ENCODE measurements at regions not wholly inside any gene's neighbourhood (a gene's known extent, or its start where the extent isn't known, plus 50 kb on each side); places are given as distances from the start of the nearest gene placed in this dataset.
A peak's percentile ranks its signal among the peaks of the same experiment; 100 is the strongest.

DNA sequence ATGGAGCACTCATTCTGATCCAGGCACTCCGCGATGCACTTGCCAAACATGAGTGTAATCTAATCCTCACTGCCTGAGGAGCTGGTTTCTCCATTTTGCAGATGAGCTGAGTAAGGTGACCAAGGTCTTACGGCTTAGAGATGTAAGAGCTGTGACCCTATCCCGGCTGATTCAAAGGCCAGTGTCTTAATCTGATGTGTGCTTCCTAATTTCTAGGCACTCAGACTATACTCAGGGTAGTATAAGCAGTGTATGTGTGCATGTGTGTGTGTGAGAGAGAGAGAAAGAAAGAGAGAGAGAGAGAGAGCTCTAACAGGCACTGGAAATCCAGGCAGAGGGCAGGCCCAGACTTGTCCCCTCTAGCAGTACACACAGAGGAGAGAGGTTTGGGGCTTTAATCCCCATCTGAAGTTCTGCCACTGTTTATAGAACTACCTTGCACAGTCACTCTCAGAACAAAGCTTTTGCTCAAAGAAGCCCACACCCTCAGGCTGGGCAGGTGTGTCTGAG, 188.2 kb downstream of the ZBTB18 start:
- no peaks in the 10 kb centered on the region for H3K27me3 Mint-ChIP-seq
- no peaks in the 10 kb centered on the region for H3K36me3 Mint-ChIP-seq
- H3K27ac Mint-ChIP-seq: no peak overlapping the region
- H3K4me1 Mint-ChIP-seq: peaks cover 28% of the 10 kb centered on the region
- no peak overlapping the region for H3K4me3 Mint-ChIP-seq
- no peaks in the 10 kb centered on the region for H3K9me3 Mint-ChIP-seq

DNA sequence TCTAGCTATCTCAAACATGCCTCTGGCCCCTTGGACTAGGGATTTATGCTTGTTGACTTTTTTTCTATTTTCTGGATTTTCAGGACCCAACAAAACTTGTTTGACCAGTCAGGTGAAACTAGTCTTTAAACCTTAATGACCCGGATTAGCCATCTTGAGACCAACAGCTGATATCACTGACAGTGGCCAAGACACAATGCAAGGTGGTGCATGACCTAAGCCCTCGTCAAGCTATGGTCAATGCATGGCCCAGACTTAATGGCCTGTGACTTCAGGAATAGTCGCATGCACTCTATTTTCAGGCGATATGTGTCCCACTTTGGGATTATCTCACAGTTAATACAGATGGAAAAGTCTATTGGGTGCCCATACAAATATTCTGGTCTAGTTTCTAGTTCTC, 190.4 kb downstream of the ZBTB18 start:
- Mint-ChIP-seq H3K4me1 (peaks cover 28% of the 10 kb centered on the region), H3K36me3 (no peaks in the 10 kb centered on the region), H3K27ac (no peak overlapping the region), H3K27me3 (no peaks in the 10 kb centered on the region), H3K4me3 (no peak overlapping the region), H3K9me3 (no peaks in the 10 kb centered on the region)

- Mint-ChIP-seq H3K27ac (no peak overlapping the region), H3K27me3 (no peaks in the 10 kb centered on the region), H3K9me3 (no peaks in the 10 kb centered on the region), H3K4me1 (peaks cover 28% of the 10 kb centered on the region), H3K36me3 (no peaks in the 10 kb centered on the region), H3K4me3 (no peak overlapping the region)
Observed at GRCh38 chr1:244242446-244242845, 191.4 kb downstream of the ZBTB18 start.

- no peaks in the 10 kb centered on the region for H3K36me3 Mint-ChIP-seq
- no peaks in the 10 kb centered on the region for H3K9me3 Mint-ChIP-seq
- no peaks in the 10 kb centered on the region for H3K27me3 Mint-ChIP-seq
- H3K4me1 Mint-ChIP-seq: peaks cover 14% of the 10 kb centered on the region
- H3K4me3 Mint-ChIP-seq: no peak overlapping the region
- no peak overlapping the region for H3K27ac Mint-ChIP-seq
Observed at GRCh38 chr1:244246334-244246733, 195.3 kb downstream of the ZBTB18 start.

GRCh38 chr1:244248426-244248825, 197.3 kb downstream of the ZBTB18 start:
- no peaks in the 10 kb centered on the region for H3K36me3 Mint-ChIP-seq
- H3K27ac Mint-ChIP-seq: no peak overlapping the region
- H3K4me3 Mint-ChIP-seq: no peak overlapping the region
- H3K27me3 Mint-ChIP-seq: no peaks in the 10 kb centered on the region
- H3K9me3 Mint-ChIP-seq: no peaks in the 10 kb centered on the region
- no peaks in the 10 kb centered on the region for H3K4me1 Mint-ChIP-seq

DNA sequence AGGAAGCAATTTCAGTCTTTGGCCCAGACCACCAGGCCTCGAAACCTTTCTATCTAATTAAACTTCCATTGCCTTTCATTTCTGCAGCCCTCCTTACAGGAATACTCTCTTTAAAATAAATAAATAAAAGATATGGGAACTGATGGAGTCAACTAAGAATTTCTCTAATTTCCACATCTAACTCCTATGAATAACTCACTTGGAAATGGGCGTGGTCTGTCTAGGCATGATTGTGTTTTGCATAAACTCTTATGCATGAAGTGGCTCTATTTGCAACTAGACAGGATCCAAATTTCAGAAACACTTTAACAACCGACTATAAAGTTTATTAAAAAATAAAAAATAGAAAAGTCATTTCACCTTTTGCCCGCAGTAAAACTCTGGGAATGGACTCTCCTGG, 199.5 kb downstream of the ADSS2 start:
- H3K27me3 Mint-ChIP-seq: no peaks in the 10 kb centered on the region
- peaks cover 4% of the 10 kb centered on the region for H3K4me1 Mint-ChIP-seq
- H3K9me3 Mint-ChIP-seq: no peaks in the 10 kb centered on the region
- H3K36me3 Mint-ChIP-seq: no peaks in the 10 kb centered on the region
- no peak overlapping the region for H3K4me3 Mint-ChIP-seq
- H3K27ac Mint-ChIP-seq: no peak overlapping the region

- Mint-ChIP-seq H3K4me1 (peaks cover 4% of the 10 kb centered on the region), H3K27me3 (no peaks in the 10 kb centered on the region), H3K27ac (no peak overlapping the region), H3K9me3 (no peaks in the 10 kb centered on the region), H3K36me3 (no peaks in the 10 kb centered on the region), H3K4me3 (no peak overlapping the region)
Observed at GRCh38 chr1:244254467-244254866, 197.2 kb downstream of the ADSS2 start.

DNA sequence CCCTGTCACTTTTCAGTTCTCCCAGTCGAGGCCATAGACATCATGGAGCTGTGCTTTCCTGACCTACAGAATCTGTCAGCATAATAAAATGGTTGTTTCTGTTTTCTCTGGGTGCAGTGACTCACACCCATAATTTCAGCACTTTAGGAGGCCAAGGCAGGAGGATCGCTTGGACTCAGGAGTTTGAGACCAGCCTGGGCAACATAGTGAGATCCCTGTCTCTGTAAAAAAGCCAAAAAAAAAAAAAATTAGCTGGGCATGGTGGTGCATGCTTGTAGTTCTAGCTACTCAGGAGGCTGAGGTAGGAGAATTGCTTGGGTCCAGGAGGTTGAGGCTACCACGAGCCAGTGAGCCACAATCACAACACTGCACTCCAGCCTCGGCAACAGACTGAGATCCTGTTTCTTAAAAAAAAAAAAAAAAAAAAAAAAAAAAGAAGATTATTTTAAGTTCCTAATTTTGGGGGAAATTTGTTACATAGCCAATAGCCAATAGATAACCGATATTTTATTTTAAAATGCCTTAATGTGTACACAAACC, 196.2 kb downstream of the ADSS2 start:
- Mint-ChIP-seq H3K36me3 (no peaks in the 10 kb centered on the region), H3K4me1 (peaks cover 4% of the 10 kb centered on the region), H3K4me3 (no peak overlapping the region), H3K27me3 (no peaks in the 10 kb centered on the region), H3K9me3 (no peaks in the 10 kb centered on the region), H3K27ac (no peak overlapping the region)

- Mint-ChIP-seq H3K4me1 (peaks cover 4% of the 10 kb centered on the region), H3K27ac (no peak overlapping the region), H3K9me3 (no peaks in the 10 kb centered on the region), H3K4me3 (no peak overlapping the region), H3K27me3 (no peaks in the 10 kb centered on the region), H3K36me3 (no peaks in the 10 kb centered on the region)
Observed at GRCh38 chr1:244256086-244256676, 195.5 kb downstream of the ADSS2 start.

DNA sequence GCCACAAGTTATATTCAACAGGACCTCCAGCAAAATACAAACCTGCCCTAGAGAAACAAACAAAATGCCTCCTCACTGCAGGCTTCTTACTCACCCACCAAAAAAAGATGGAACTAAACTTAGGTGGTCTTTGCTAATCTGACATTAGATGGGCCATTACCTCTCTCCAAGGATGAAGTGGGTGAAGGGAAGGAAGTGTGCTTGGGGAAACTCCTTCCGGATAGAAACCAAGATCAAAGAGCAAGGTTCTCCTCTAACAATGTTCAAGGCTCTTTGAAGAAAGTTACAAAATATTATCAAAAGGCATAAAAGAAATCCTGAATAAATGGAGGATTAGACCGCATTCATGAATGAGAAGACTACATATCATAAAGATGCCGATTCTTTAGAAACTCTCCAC, 187.5 kb downstream of the ADSS2 start:
- Mint-ChIP-seq H3K36me3 (no peaks in the 10 kb centered on the region), H3K27me3 (no peaks in the 10 kb centered on the region), H3K27ac (no peak overlapping the region), H3K9me3 (no peaks in the 10 kb centered on the region), H3K4me3 (no peak overlapping the region), H3K4me1 (no peaks in the 10 kb centered on the region)

DNA sequence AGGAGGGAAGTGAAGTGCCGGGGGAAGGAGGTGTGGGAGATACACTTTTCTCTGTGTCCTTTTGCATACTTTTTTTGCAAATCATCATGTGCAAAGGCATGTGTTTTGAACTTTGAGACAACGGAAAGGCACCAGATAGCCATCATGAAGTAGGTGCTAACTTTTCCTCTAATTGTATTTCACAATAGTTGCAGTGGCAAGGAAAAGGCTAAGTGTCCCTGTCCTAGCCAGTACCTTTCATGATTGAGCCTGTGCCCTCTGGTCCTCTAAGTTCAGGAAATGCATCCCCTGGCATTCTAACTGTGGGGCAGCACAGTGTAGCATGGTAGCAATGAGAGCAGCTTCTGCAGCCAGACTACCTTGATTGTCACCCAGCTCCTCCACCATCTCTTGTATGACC, 186.2 kb downstream of the ADSS2 start:
- H3K27me3 Mint-ChIP-seq: no peaks in the 10 kb centered on the region
- no peak overlapping the region for H3K4me3 Mint-ChIP-seq
- H3K36me3 Mint-ChIP-seq: no peaks in the 10 kb centered on the region
- H3K4me1 Mint-ChIP-seq: no peaks in the 10 kb centered on the region
- no peaks in the 10 kb centered on the region for H3K9me3 Mint-ChIP-seq
- H3K27ac Mint-ChIP-seq: no peak overlapping the region

GRCh38 chr1:244269169-244269568, 182.5 kb downstream of the ADSS2 start:
- H3K4me1 Mint-ChIP-seq: peaks cover 4% of the 10 kb centered on the region
- no peak overlapping the region for H3K4me3 Mint-ChIP-seq
- H3K27ac Mint-ChIP-seq: no peak overlapping the region
- no peaks in the 10 kb centered on the region for H3K27me3 Mint-ChIP-seq
- H3K9me3 Mint-ChIP-seq: no peaks in the 10 kb centered on the region
- H3K36me3 Mint-ChIP-seq: no peaks in the 10 kb centered on the region

- no peaks in the 10 kb centered on the region for H3K27me3 Mint-ChIP-seq
- H3K27ac Mint-ChIP-seq: no peak overlapping the region
- no peaks in the 10 kb centered on the region for H3K9me3 Mint-ChIP-seq
- no peak overlapping the region for H3K4me3 Mint-ChIP-seq
- H3K36me3 Mint-ChIP-seq: no peaks in the 10 kb centered on the region
- H3K4me1 Mint-ChIP-seq: peaks cover 4% of the 10 kb centered on the region
Observed at GRCh38 chr1:244271004-244271403, 180.7 kb downstream of the ADSS2 start.

- Mint-ChIP-seq H3K4me1 (peaks cover 4% of the 10 kb centered on the region), H3K27me3 (no peaks in the 10 kb centered on the region), H3K9me3 (no peaks in the 10 kb centered on the region), H3K36me3 (no peaks in the 10 kb centered on the region), H3K27ac (no peak overlapping the region), H3K4me3 (no peak overlapping the region)
Observed at GRCh38 chr1:244271691-244272308, 179.9 kb downstream of the ADSS2 start.

GRCh38 chr1:244272471-244273261, 179.0 kb downstream of the ADSS2 start:
- peaks cover 4% of the 10 kb centered on the region for H3K4me1 Mint-ChIP-seq
- no peaks in the 10 kb centered on the region for H3K9me3 Mint-ChIP-seq
- peak overlapping the region; percentile 1 for H3K27ac Mint-ChIP-seq
- no peak overlapping the region for H3K4me3 Mint-ChIP-seq
- H3K27me3 Mint-ChIP-seq: no peaks in the 10 kb centered on the region
- H3K36me3 Mint-ChIP-seq: no peaks in the 10 kb centered on the region

DNA sequence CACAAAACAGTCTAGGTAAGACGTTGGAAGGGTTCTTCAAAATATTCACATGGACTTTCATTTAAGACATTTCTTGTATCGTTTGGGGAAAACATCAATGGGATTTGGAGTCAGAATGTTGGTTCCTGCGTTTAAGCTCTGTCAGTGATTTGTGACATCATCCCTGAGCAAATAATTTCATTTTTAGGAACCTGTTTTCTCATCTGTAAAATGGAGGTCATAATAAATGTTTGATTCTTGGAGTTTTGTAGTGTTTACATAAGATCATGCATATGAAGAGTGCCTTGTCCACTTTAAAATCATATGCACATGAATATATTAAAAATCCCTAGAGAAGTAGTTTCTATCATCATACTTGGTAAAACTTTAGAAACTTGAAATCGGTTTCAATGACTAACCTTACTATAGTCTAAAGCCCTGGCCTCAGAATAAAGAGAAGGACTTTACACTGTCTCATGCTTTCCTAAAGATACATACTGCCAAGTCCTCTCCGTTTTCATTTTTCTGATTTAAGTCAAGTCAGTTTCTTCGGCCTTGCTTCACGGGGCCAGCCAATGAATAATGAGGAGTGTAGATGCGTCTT, 178.4 kb downstream of the ADSS2 start:
- H3K27me3 Mint-ChIP-seq: no peaks in the 10 kb centered on the region
- no peak overlapping the region for H3K4me3 Mint-ChIP-seq
- no peaks in the 10 kb centered on the region for H3K9me3 Mint-ChIP-seq
- H3K27ac Mint-ChIP-seq: no peak overlapping the region
- no peaks in the 10 kb centered on the region for H3K36me3 Mint-ChIP-seq
- peaks cover 4% of the 10 kb centered on the region for H3K4me1 Mint-ChIP-seq

Measured in activated naive CD4-positive, alpha-beta T cell treated with anti-CD3 and anti-CD28 coated beads, Interleukin-2, amount 50 U/mL, for 24 hours (primary cell).